HepG2 (cell line): ENCODE measurements at regions not wholly inside any gene's neighbourhood (a gene's known extent, or its start where the extent isn't known, plus 50 kb on each side); places are given as distances from the start of the nearest gene placed in this dataset.

Experiments used
- ATAC-seq: fragments of 200-7000 bp; cut with Tn5 transposase; 3 replicates; pipeline ENCODE4 v1.9.1; 2020; ENCODE audit warnings: mild to moderate bottlenecking, moderate library complexity
- BruUV-seq: library from RNA; stranded (reverse); fragments of 400-500 nt; replicated peaks from 2 replicates; lab custom pipeline; 2021; lab: Mats Ljungman, UMichigan
- CTCF ChIA-PET: fragments of 300-600 bp; formaldehyde crosslinking; extraction: SDS; loops from one replicate; lab custom pipeline; 2021; ENCODE audit warnings: low total read pairs, inconsistent platforms, low intra/inter-chr PET ratio; lab: Yijun Ruan, JAX
- POLR2A ChIA-PET: fragments of 350-600 bp; sonication (Branson Sonifier 250); formaldehyde crosslinking; loops from one replicate; lab custom pipeline; 2020; ENCODE audit warnings: antibody characterized with exemption, inconsistent platforms; lab: Yijun Ruan, JAX
- DNase-seq: peaks from one replicate; pipeline ENCODE4 v3.0.0-alpha.2; 2015; ENCODE audit warnings: low spot score
- FAIRE-seq: peaks from 3 replicates; lab custom pipeline; 2011; peaks lifted over from hg19 to GRCh38; lab: Jason Lieb, UNC
- H2AFZ ChIP-seq: one replicate; pipeline ENCODE4 v1.6.1; 2011; ENCODE audit warnings: low read length, inconsistent platforms
- H3K27ac ChIP-seq: fragments of 300-600 bp; 3 replicates; pipeline ENCODE4 v1.8.0; 2011; ENCODE audit warnings: mixed run types, mild to moderate bottlenecking, mixed read lengths, low read length, inconsistent platforms; ENCODE audit not compliant: insufficient read depth; ENCODE audit errors: extremely low read length
- H3K27me3 ChIP-seq, 2 experiments: fragments of 200-600 bp in 1 of 2; 2 replicates in 1 of 2; 3 replicates in 1 of 2; pipeline versions ENCODE4 v1.6.0 to v1.8.0; 2011; ENCODE audit warnings: low read length in 2 of 2, mild to moderate bottlenecking in 2 of 2, moderate library complexity in 2 of 2, inconsistent platforms in 1 of 2; ENCODE audit not compliant: insufficient read depth in 2 of 2, control insufficient read depth in 1 of 2
- H3K36me3 ChIP-seq, 2 experiments: fragments of 200-600 bp in 1 of 2; replicated peaks in 1 of 2; 2 replicates in 1 of 2; 3 replicates in 1 of 2; pipeline versions ENCODE4 v1.5.1 to v1.8.0; 2011; ENCODE audit warnings: low read length in 2 of 2, inconsistent platforms in 1 of 2; ENCODE audit not compliant: insufficient read depth in 2 of 2, control insufficient read depth in 1 of 2
- H3K4me1 ChIP-seq: 2 replicates; pipeline ENCODE4 v1.5.1; 2012; ENCODE audit warnings: low read length, inconsistent platforms; ENCODE audit not compliant: insufficient read depth
- H3K4me2 ChIP-seq: 2 replicates; pipeline ENCODE4 v1.6.0; 2011; ENCODE audit warnings: low read depth, low read length, inconsistent platforms
- H3K4me3 ChIP-seq, 3 experiments: fragments of 200-600 bp in 1 of 3; sonication (generic), shearing (Covaris generic) in 1 of 3; replicated peaks in 1 of 3; 2 replicates each; pipeline ENCODE4 v1.5.1; 2011 to 2016; ENCODE audit warnings: low read length in 3 of 3, inconsistent platforms in 2 of 3, low read depth in 2 of 3, mild to moderate bottlenecking in 2 of 3, control low read depth in 1 of 3, mixed read lengths in 1 of 3; ENCODE audit not compliant: insufficient read depth in 1 of 3
- H3K79me2 ChIP-seq: one replicate; pipeline ENCODE4 v1.6.1; 2011; ENCODE audit warnings: low read length, inconsistent platforms; ENCODE audit not compliant: insufficient read depth
- H3K9ac ChIP-seq: 2 replicates; pipeline ENCODE4 v1.6.0; 2011; ENCODE audit warnings: mild to moderate bottlenecking, low read depth, low read length, inconsistent platforms; ENCODE audit not compliant: insufficient read depth
- H3K9me3 ChIP-seq: 2 replicates; pipeline ENCODE4 v1.5.1; 2012; ENCODE audit warnings: mild to moderate bottlenecking, low read length
- H4K20me1 ChIP-seq: 2 replicates; pipeline ENCODE4 v1.6.0; 2011; ENCODE audit warnings: inconsistent platforms, mild to moderate bottlenecking, low read length, moderate library complexity; ENCODE audit not compliant: insufficient read depth
- MAFF ChIP-seq: IDR thresholded peaks from 2 replicates; pipeline ENCODE4 v1.6.1; 2011; ENCODE audit warnings: low read depth, low read length, improper control_type of control experiment
- MAFK ChIP-seq, 2 experiments: IDR thresholded peaks in 1 of 2; conservative IDR thresholded peaks in 1 of 2; 2 replicates each; pipeline ENCODE4 v1.6.1; 2011; ENCODE audit warnings: improper control_type of control experiment in 2 of 2, low read length in 2 of 2
- NFKBIZ ChIP-seq: IDR thresholded peaks from 2 replicates; pipeline ENCODE4 v1.6.1; 2018; ENCODE audit warnings: missing genetic modification reagents, missing compliant biosample characterization
- THAP9 ChIP-seq: sonication (generic); formaldehyde crosslinking; IDR thresholded peaks from 2 replicates; pipeline ENCODE4; 2020; ENCODE audit warnings: missing genetic modification reagents, mild to moderate bottlenecking, borderline replicate concordance
- ZBTB20 ChIP-seq: sonication (generic); formaldehyde crosslinking; IDR thresholded peaks from 2 replicates; pipeline ENCODE4 v1.8.1; 2023; ENCODE audit warnings: missing genetic modification reagents, low read depth, mild to moderate bottlenecking, borderline replicate concordance
- ZFAT ChIP-seq: sonication (generic); formaldehyde crosslinking; conservative IDR thresholded peaks from 2 replicates; pipeline ENCODE4 v1.8.1; 2023; ENCODE audit warnings: missing genetic modification reagents, inconsistent platforms
- ZNF274 ChIP-seq: sonication (generic); formaldehyde crosslinking; IDR thresholded peaks from 2 replicates; pipeline ENCODE4 v1.5.1; 2020; ENCODE audit warnings: mild to moderate bottlenecking, missing genetic modification reagents
- WGBS: methylation state at CpG from one replicate; pipeline ENCODE4 v1.1.6; 2017; ENCODE audit warnings: low lambda C conversion rate; 5-methylcytosine and 5-hydroxymethylcytosine counted together
- in situ Hi-C: cut with HindIII; loops from 2 replicates; pipeline ENCODE4 v1.10.0; 2017; ENCODE audit warnings: low pct_unique_long_range_greater_than_20kb; ENCODE audit not compliant: extremely low pct_ligation_motif_present
- intact Hi-C: fragments of 100-400 bp; cut with micrococcal nuclease; formaldehyde crosslinking; loops from one replicate; pipeline ENCODE4 v1.10.0; 2022; ENCODE audit not compliant: unreplicated experiment
- TF ChIP-seq, protein P1 (sequence below): IDR thresholded peaks from 2 replicates; pipeline ENCODE4 v1.6.1; 2012; ENCODE audit warnings: low read length, improper control_type of control experiment

DNA sequence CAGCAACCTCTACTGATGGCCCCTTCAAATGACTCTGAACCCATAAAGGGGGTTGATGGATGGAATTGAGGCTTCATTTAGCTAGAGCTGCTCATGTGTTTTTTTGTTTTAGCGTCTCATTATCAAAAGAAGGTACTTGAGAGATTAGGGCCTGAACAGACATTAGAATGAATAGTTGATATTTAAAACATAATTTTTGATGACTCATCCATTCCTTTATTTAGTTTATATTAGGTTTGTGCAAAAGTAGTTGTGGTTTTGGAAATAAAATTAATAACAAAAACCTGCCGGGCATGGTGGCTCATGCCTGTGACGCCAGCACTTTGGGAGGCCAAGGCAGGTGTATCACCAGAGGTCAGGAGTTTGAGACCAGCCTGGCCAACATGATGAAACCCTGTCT is 485.9 kb downstream of the PSAT1 start:
- intact Hi-C loops = no loop called here
- in situ Hi-C loops = no loop called here
- no TSS peak for BruUV-seq
- Histone ChIP-seq H3K9me3 (no peaks in the 10 kb centered on the region), H3K4me1 (no peaks in the 10 kb centered on the region), H3K79me2 (no peaks in the 10 kb centered on the region), H3K27me3 (no peaks in the 10 kb centered on the region), H2AFZ (no peak overlapping the region), H3K4me3 (no peak overlapping the region), H3K4me2 (no peak overlapping the region), H3K36me3 (no peaks in the 10 kb centered on the region), H3K9ac (no peak overlapping the region), H3K27ac (no peak overlapping the region), H4K20me1 (no peaks in the 10 kb centered on the region)
- ChIA-PET POLR2A (no interaction called here), CTCF (no interaction called here)
- 9% methylated on average over 3 of the region's 3 CpGs for WGBS
- TF ChIP-seq, protein P1, sequence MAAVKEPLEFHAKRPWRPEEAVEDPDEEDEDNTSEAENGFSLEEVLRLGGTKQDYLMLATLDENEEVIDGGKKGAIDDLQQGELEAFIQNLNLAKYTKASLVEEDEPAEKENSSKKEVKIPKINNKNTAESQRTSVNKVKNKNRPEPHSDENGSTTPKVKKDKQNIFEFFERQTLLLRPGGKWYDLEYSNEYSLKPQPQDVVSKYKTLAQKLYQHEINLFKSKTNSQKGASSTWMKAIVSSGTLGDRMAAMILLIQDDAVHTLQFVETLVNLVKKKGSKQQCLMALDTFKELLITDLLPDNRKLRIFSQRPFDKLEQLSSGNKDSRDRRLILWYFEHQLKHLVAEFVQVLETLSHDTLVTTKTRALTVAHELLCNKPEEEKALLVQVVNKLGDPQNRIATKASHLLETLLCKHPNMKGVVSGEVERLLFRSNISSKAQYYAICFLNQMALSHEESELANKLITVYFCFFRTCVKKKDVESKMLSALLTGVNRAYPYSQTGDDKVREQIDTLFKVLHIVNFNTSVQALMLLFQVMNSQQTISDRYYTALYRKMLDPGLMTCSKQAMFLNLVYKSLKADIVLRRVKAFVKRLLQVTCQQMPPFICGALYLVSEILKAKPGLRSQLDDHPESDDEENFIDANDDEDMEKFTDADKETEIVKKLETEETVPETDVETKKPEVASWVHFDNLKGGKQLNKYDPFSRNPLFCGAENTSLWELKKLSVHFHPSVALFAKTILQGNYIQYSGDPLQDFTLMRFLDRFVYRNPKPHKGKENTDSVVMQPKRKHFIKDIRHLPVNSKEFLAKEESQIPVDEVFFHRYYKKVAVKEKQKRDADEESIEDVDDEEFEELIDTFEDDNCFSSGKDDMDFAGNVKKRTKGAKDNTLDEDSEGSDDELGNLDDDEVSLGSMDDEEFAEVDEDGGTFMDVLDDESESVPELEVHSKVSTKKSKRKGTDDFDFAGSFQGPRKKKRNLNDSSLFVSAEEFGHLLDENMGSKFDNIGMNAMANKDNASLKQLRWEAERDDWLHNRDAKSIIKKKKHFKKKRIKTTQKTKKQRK = no peak
- TF ChIP-seq ZFAT (CRISPR knock-in tag) = no peak
- peak; percentile 26 to 75; a peak in 2 of 4 replicates for TF ChIP-seq MAFK (conservative IDR thresholded peaks at IDR 0.05 in 1 of 2, IDR thresholded peaks at IDR 0.05 in 1 of 2; ENCODE audit: low read length in 2 of 2)
- peak; percentile 62; the same call in 1 of the 2 replicates for TF ChIP-seq MAFF
- no peak for TF ChIP-seq THAP9 (CRISPR knock-in tag)
- TF ChIP-seq NFKBIZ (CRISPR knock-in tag) = no peak
- TF ChIP-seq ZBTB20 (CRISPR knock-in tag) = no peak
- TF ChIP-seq ZNF274 = no peak
- DNase-seq (no peak), FAIRE-seq (no peak), ATAC-seq (no peak)
